ENCODE measurements at regions not wholly inside any gene's neighbourhood (a gene's known extent, or its start where the extent isn't known, plus 50 kb on each side); places are given as distances from the start of the nearest gene placed in this dataset.
A peak's percentile ranks its signal among the peaks of the same experiment; 100 is the strongest.

DNA sequence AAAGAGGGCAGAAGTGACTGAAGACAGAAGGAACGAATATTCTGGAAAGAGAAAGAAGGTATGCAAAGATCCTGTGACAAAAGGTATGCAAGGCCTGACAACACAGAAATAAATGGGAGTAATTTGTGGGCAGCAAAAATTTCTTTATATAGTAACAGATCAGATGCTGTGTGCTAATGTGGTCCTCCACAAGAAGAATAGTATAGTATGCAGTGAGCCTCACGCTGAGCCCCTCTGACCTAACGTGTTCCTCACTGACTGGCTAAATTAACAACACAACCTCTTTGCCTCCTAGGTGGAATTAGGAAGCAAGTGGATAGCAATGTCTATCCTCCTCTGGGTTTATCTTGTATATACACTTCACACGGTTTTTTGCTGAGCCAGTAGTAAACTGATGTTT lies 143.1 kb upstream of the SESN3 start:
- no peaks in the 10 kb centered on the region for H3K4me1 Mint-ChIP-seq
- no peaks in the 10 kb centered on the region for H3K36me3 Mint-ChIP-seq (ENCODE audit: low read depth)
- H3K4me3 Mint-ChIP-seq = no peak overlapping the region
- ChIA-PET CTCF (no interaction called here), POLR2A (no interaction called here)
- peaks cover 8% of the 10 kb centered on the region for H3K27me3 Mint-ChIP-seq
- no peak for DNase-seq
- H3K9me3 Mint-ChIP-seq = peaks cover 3% of the 10 kb centered on the region
- no peak overlapping the region for H3K27ac Mint-ChIP-seq

DNA sequence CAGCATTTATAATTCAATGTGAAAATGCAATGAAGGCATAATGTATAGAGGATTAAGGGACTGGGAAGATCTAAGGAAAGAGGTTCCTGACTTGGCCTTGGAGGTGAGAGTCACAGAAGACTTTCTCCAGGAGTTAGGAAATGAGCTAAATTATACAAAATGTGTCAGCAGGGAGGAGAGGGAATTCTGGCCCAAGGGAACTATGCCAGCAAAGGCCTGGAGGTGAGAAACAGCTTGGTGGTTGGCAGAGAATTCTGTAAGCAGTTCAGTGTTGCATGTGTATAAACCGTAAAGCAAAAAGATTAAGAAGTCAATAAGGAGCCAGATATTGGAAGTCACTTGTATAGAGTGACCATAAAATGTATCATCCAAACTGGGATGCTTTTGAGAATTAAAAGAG lies 142.2 kb upstream of the SESN3 start:
- H3K27me3 Mint-ChIP-seq = peaks cover 11% of the 10 kb centered on the region
- H3K4me1 Mint-ChIP-seq = no peaks in the 10 kb centered on the region
- no peak overlapping the region for H3K4me3 Mint-ChIP-seq
- DNase-seq = no peak
- peaks cover 3% of the 10 kb centered on the region for H3K9me3 Mint-ChIP-seq
- POLR2A ChIA-PET = no interaction called here
- no peaks in the 10 kb centered on the region for H3K36me3 Mint-ChIP-seq (ENCODE audit: low read depth)
- CTCF ChIA-PET = interaction anchor here (2.5 kb wide), 1 partner anchor 13 kb away, joined by 7 read pairs; no protein-coding TSS in a partner anchor
- H3K27ac Mint-ChIP-seq = no peak overlapping the region

- no peak overlapping the region for H3K27ac Mint-ChIP-seq
- H3K36me3 Mint-ChIP-seq (ENCODE audit: low read depth) = no peaks in the 10 kb centered on the region
- H3K9me3 Mint-ChIP-seq = peaks cover 3% of the 10 kb centered on the region
- H3K4me1 Mint-ChIP-seq = no peaks in the 10 kb centered on the region
- peaks cover 11% of the 10 kb centered on the region for H3K27me3 Mint-ChIP-seq
- DNase-seq = no peak
- no peak overlapping the region for H3K4me3 Mint-ChIP-seq
- POLR2A ChIA-PET = no interaction called here
- CTCF ChIA-PET = interaction anchor here (0.6 to 2.5 kb wide), 2 partner anchors 12 to 1044 kb away, joined by 3 to 7 read pairs; no protein-coding TSS in a partner anchor
Measured at GRCh38 chr11:95372097-95372656, 141.2 kb upstream of the SESN3 start.

DNA sequence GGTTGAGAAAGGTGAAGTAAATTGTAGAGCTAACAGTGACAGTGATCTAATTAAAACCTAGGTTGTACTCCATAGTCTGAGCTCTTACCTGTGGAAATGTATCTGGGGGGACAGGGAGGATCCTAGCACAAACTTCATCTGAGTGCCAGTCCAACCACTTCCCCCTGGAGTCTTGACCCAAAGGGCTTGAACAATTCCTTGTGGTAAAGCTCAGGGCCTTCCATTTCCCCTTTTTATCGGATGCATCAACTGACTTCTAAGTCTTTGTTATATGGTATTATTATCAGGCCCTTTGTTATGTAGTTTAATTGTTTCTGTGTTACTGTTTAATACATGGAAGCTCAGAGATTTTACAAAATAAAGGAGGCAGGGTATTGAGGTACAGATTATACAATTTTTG lies 140.2 kb upstream of the SESN3 start:
- Mint-ChIP-seq H3K27ac (no peak overlapping the region), H3K4me3 (no peak overlapping the region), H3K27me3 (peaks cover 11% of the 10 kb centered on the region), H3K4me1 (no peaks in the 10 kb centered on the region), H3K36me3 (ENCODE audit: low read depth) (no peaks in the 10 kb centered on the region), H3K9me3 (peaks cover 3% of the 10 kb centered on the region)
- ChIA-PET CTCF (interaction anchor here (2.5 kb wide), 1 partner anchor 11 kb away, joined by 7 read pairs; no protein-coding TSS in a partner anchor), POLR2A (interaction anchor here (0.6 kb wide), 1 partner anchor 173 kb away, joined by 3 read pairs; no protein-coding TSS in a partner anchor)
- no peak for DNase-seq

- H3K9me3 Mint-ChIP-seq = peaks cover 2% of the 10 kb centered on the region
- peaks cover 8% of the 10 kb centered on the region for H3K27me3 Mint-ChIP-seq
- CTCF ChIA-PET = no interaction called here
- POLR2A ChIA-PET = no interaction called here
- H3K4me3 Mint-ChIP-seq = no peak overlapping the region
- H3K27ac Mint-ChIP-seq = no peak overlapping the region
- H3K4me1 Mint-ChIP-seq = peaks cover 10% of the 10 kb centered on the region
- no peak for DNase-seq
- H3K36me3 Mint-ChIP-seq (ENCODE audit: low read depth) = no peaks in the 10 kb centered on the region
Measured at GRCh38 chr11:95367726-95368125, 136.7 kb upstream of the SESN3 start.

GRCh38 chr11:95365348-95365747 lies 134.3 kb upstream of the SESN3 start:
- CTCF ChIA-PET = interaction anchor here (1.2 kb wide), 1 partner anchor 10 kb away, joined by 3 read pairs; no protein-coding TSS in a partner anchor
- H3K9me3 Mint-ChIP-seq = peaks cover 2% of the 10 kb centered on the region
- POLR2A ChIA-PET = no interaction called here

DNA sequence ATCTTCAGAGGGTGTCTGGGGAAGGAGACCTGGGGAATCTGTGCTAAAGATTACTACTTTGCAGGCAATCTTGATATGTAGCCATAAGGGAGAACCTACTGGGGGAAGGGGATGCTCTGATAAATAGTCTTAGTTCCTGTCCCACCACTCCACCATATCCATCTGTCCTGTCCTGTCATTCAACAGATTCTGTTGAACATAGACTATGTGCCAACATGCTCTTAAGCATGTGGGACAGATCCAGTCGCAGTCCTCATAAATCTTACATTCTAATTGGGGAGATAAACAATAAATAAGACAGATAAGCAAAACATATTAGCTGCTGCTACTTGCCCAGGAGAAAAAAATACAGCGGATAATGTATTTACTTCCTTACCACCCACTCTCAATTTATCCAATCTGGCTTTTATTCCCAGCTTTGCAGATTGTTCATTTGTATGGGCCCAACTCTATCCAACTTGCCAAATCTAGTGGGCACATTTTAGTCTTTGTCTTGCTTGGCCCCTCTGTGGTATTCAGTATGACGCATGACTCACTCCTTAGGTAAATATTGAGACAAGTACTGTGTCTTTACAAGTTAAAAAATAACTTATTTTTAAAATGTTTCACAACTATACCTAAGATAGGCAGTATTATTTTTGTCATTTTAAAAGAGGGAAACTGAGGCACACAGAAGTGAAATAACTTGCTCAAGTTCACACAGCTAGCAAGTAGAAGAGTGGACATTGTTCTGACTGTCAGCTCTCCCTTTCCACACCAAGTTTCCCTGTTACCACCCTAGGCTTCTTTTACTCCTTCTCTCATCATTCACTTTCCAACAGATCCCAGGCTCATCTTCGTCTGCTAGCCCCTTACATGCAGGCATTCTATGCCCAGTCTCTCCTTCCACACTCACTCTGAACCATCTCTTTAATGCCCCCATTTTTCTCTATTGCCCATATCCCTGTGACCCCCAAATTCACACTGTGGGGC lies 133.6 kb upstream of the SESN3 start:
- ChIA-PET CTCF (no interaction called here), POLR2A (no interaction called here)
- H3K9me3 Mint-ChIP-seq = peaks cover 2% of the 10 kb centered on the region
- no peaks in the 10 kb centered on the region for H3K36me3 Mint-ChIP-seq (ENCODE audit: low read depth)
- peaks cover 5% of the 10 kb centered on the region for H3K27me3 Mint-ChIP-seq
- no peak overlapping the region for H3K4me3 Mint-ChIP-seq
- H3K4me1 Mint-ChIP-seq = peaks cover 10% of the 10 kb centered on the region
- no peak for DNase-seq
- peak overlapping the region; percentile 10 for H3K27ac Mint-ChIP-seq

More at GRCh38 chr11:95365348-95365747, 134.3 kb upstream of the SESN3 start:
- Mint-ChIP-seq H3K4me3 (no peak overlapping the region), H3K36me3 (ENCODE audit: low read depth) (no peaks in the 10 kb centered on the region), H3K4me1 (peaks cover 10% of the 10 kb centered on the region), H3K27ac (no peak overlapping the region), H3K27me3 (peaks cover 7% of the 10 kb centered on the region)
- DNase-seq = no peak

DNA sequence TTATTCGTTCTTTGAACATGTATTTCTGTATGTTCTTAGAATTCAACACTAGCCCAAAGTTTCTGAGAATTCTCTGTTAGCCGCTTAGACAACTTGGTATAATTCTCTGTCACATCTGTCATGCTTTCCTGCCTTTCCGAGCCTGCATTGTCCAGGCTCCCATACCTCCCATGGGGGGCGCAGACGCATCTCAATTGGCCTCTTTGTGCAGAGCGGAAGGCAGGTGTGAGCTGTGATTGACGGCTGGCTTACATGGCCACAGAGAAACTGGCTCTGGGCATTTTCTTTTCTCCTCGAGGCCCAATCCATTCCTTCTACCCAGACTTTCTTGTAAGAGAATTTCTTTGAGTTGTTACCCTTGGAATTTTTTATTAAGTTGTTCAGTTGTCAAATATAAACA lies 132.7 kb upstream of the SESN3 start:
- CTCF ChIA-PET = interaction anchor here (1.1 kb wide), 1 partner anchor 12 kb away, joined by 3 read pairs; no protein-coding TSS in a partner anchor

GRCh38 chr11:95363164-95363563 lies 132.2 kb upstream of the SESN3 start:
- ChIA-PET POLR2A (no interaction called here), CTCF (interaction anchor here (1.1 kb wide), 1 partner anchor 13 kb away, joined by 3 read pairs; no protein-coding TSS in a partner anchor)
- H3K36me3 Mint-ChIP-seq (ENCODE audit: low read depth) = peaks cover 1% of the 10 kb centered on the region
- H3K9me3 Mint-ChIP-seq = peaks cover 2% of the 10 kb centered on the region
- no peak overlapping the region for H3K4me3 Mint-ChIP-seq
- no peak for DNase-seq
- H3K27me3 Mint-ChIP-seq = no peaks in the 10 kb centered on the region
- peaks cover 10% of the 10 kb centered on the region for H3K4me1 Mint-ChIP-seq
- no peak overlapping the region for H3K27ac Mint-ChIP-seq

More for the DNA sequence above, 132.7 kb upstream of the SESN3 start:
- peaks cover 2% of the 10 kb centered on the region for H3K9me3 Mint-ChIP-seq
- no peak overlapping the region for H3K4me3 Mint-ChIP-seq
- H3K27me3 Mint-ChIP-seq = no peaks in the 10 kb centered on the region
- no peak for DNase-seq
- no peak overlapping the region for H3K27ac Mint-ChIP-seq
- H3K4me1 Mint-ChIP-seq = peaks cover 10% of the 10 kb centered on the region
- POLR2A ChIA-PET = no interaction called here
- H3K36me3 Mint-ChIP-seq (ENCODE audit: low read depth) = peaks cover 1% of the 10 kb centered on the region

DNA sequence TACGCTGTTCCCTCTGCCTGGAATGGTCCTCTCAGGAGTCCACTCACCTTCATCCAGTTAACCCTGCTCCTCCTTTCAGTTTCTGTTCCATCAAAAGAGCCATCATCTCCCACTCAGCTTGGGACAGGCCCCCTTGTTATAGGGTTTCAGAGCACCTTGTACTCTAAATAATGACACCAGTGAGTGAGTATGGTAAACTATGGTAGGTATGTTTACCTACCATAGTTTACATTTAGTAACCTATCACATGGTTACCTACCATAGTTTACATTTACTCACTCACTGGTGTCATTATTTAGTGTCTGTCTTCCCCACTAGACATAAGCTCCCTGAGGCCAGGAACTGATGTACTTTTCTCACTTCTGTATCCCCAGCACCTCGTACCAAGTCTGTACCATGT lies 130.2 kb upstream of the SESN3 start:
- POLR2A ChIA-PET = no interaction called here
- Mint-ChIP-seq H3K9me3 (peaks cover 2% of the 10 kb centered on the region), H3K4me3 (no peak overlapping the region), H3K36me3 (ENCODE audit: low read depth) (peaks cover 3% of the 10 kb centered on the region), H3K27me3 (no peaks in the 10 kb centered on the region), H3K4me1 (peaks cover 10% of the 10 kb centered on the region), H3K27ac (no peak overlapping the region)
- DNase-seq = no peak
- CTCF ChIA-PET = interaction anchor here (0.6 to 2.2 kb wide), 3 partner anchors 11 to 344 kb away, joined by 3 to 7 read pairs (median 7); no protein-coding TSS in a partner anchor

- H3K9me3 Mint-ChIP-seq = peaks cover 2% of the 10 kb centered on the region
- no peak overlapping the region for H3K27ac Mint-ChIP-seq
- CTCF ChIA-PET = interaction anchor here (2.1 to 2.2 kb wide), 3 partner anchors 12 to 345 kb away, joined by 4 to 7 read pairs (median 7); no protein-coding TSS in a partner anchor
- peaks cover 3% of the 10 kb centered on the region for H3K36me3 Mint-ChIP-seq (ENCODE audit: low read depth)
- H3K4me1 Mint-ChIP-seq = peaks cover 8% of the 10 kb centered on the region
- H3K4me3 Mint-ChIP-seq = no peak overlapping the region
- no peak for DNase-seq
- POLR2A ChIA-PET = no interaction called here
- no peaks in the 10 kb centered on the region for H3K27me3 Mint-ChIP-seq
Measured at GRCh38 chr11:95360377-95361075, 129.5 kb upstream of the SESN3 start.

GRCh38 chr11:95359756-95360155 lies 128.8 kb upstream of the SESN3 start:
- H3K9me3 Mint-ChIP-seq = no peaks in the 10 kb centered on the region
- CTCF ChIA-PET = interaction anchor here (2.1 to 2.2 kb wide), 3 partner anchors 12 to 346 kb away, joined by 4 to 7 read pairs (median 7); no protein-coding TSS in a partner anchor
- H3K27me3 Mint-ChIP-seq = no peaks in the 10 kb centered on the region
- peaks cover 1% of the 10 kb centered on the region for H3K4me1 Mint-ChIP-seq
- DNase-seq = no peak
- H3K4me3 Mint-ChIP-seq = no peak overlapping the region
- peaks cover 3% of the 10 kb centered on the region for H3K36me3 Mint-ChIP-seq (ENCODE audit: low read depth)
- H3K27ac Mint-ChIP-seq = no peak overlapping the region
- POLR2A ChIA-PET = no interaction called here

Measured in activated CD4-positive, alpha-beta T cell treated with anti-CD3 and anti-CD28 coated beads, Interleukin-2, amount 10 ng/mL, durations not matched to agents 7 days and 5 days (primary cell).